ENCODE measurements at regions not wholly inside any gene's neighbourhood (a gene's known extent, or its start where the extent isn't known, plus 50 kb on each side); places are given as distances from the start of the nearest gene placed in this dataset.

DNA sequence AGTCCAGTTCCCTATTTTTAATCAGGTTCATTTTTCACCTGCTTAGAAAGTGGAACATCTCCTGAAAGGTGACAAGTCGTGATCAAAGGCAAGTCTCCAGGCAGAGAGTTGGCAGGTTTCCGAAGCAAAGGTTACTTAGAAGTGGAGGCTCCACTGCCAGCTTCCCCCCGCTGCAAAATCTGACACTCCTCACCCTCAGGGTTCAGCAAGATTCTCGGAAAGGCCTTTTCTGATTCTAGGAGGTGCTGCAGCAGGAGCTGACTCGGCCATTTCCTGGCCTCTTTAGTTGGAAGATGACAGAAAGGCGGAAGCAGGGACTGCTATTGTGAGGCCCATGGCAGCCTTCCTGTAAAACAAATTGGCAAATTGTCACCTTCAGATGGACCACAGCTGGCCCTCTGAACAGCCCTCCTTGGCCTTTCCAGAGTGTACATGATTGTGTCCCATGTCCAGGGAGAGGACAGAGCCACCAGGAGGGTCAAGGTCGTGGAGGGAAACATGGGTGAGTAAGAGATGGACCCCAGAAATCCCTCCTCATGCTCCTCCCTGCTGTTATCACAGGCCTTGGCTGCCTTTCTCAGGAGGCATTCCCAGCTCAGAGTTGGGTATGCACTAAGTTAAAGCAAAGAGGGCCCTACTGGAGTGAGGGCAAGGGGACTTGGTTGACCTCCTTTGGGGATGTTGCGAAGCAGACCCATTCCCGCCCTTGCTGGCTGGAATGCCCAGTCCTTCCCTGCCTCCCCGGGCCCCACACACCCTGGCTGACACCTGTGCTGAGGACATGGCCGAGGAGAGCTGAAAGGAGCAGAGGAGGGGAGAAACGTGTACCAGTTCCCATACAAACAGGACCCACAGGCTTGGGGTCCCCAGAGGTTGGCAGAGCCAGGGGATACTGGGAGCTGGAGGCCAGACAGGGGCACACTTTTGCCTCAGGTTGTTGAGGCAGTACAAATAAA lies 115.5 kb upstream of the IRF2BP2 start (continued):
- TF ChIP-seq, protein P1, sequence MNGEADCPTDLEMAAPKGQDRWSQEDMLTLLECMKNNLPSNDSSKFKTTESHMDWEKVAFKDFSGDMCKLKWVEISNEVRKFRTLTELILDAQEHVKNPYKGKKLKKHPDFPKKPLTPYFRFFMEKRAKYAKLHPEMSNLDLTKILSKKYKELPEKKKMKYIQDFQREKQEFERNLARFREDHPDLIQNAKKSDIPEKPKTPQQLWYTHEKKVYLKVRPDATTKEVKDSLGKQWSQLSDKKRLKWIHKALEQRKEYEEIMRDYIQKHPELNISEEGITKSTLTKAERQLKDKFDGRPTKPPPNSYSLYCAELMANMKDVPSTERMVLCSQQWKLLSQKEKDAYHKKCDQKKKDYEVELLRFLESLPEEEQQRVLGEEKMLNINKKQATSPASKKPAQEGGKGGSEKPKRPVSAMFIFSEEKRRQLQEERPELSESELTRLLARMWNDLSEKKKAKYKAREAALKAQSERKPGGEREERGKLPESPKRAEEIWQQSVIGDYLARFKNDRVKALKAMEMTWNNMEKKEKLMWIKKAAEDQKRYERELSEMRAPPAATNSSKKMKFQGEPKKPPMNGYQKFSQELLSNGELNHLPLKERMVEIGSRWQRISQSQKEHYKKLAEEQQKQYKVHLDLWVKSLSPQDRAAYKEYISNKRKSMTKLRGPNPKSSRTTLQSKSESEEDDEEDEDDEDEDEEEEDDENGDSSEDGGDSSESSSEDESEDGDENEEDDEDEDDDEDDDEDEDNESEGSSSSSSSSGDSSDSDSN (CRISPR knock-in tag; IDR thresholded peaks at IDR 0.05): peak; percentile 8; the same call in 1 of the 2 replicates
- TF ChIP-seq ZNF605 (CRISPR knock-in tag; IDR thresholded peaks at IDR 0.05) (no peak), ZKSCAN1 (IDR thresholded peaks at IDR 0.05; ENCODE audit: low read length) (no peak), RBAK (CRISPR knock-in tag; IDR thresholded peaks at IDR 0.05) (no peak), HHEX (CRISPR knock-in tag; IDR thresholded peaks at IDR 0.05) (no peak), GATAD2A (CRISPR knock-in tag; IDR thresholded peaks at IDR 0.05) (peak; percentile 73), ZNF180 (CRISPR knock-in tag; IDR thresholded peaks at IDR 0.05; ENCODE audit: borderline replicate concordance, low read depth) (no peak), PCBP1 (IDR thresholded peaks at IDR 0.05; ENCODE audit: borderline replicate concordance, low read depth, low read length) (no peak), NONO (IDR thresholded peaks at IDR 0.05) (no peak), NONO (CRISPR knock-in tag; conservative IDR thresholded peaks at IDR 0.05) (peak; percentile 76), ZNF496 (CRISPR knock-in tag; IDR thresholded peaks at IDR 0.05; ENCODE audit: insufficient replicate concordance) (no peak), SRSF1 (optimal IDR thresholded peaks at IDR 0.05; ENCODE audit: low read depth, low read length) (no peak), TRIM24 (CRISPR knock-in tag; IDR thresholded peaks at IDR 0.05) (no peak), KLF12 (CRISPR knock-in tag; IDR thresholded peaks at IDR 0.05; ENCODE audit: borderline replicate concordance) (no peak), ZNF136 (CRISPR knock-in tag; IDR thresholded peaks at IDR 0.05; ENCODE audit: low read depth) (no peak), ZNF10 (CRISPR knock-in tag; IDR thresholded peaks at IDR 0.05; ENCODE audit: borderline replicate concordance, low read depth) (no peak), ZNF101 (CRISPR knock-in tag; IDR thresholded peaks at IDR 0.05; ENCODE audit: borderline replicate concordance, low read depth) (no peak), GLI4 (CRISPR knock-in tag; IDR thresholded peaks at IDR 0.05; ENCODE audit: borderline replicate concordance) (no peak)
- TF ChIP-seq, protein P2, sequence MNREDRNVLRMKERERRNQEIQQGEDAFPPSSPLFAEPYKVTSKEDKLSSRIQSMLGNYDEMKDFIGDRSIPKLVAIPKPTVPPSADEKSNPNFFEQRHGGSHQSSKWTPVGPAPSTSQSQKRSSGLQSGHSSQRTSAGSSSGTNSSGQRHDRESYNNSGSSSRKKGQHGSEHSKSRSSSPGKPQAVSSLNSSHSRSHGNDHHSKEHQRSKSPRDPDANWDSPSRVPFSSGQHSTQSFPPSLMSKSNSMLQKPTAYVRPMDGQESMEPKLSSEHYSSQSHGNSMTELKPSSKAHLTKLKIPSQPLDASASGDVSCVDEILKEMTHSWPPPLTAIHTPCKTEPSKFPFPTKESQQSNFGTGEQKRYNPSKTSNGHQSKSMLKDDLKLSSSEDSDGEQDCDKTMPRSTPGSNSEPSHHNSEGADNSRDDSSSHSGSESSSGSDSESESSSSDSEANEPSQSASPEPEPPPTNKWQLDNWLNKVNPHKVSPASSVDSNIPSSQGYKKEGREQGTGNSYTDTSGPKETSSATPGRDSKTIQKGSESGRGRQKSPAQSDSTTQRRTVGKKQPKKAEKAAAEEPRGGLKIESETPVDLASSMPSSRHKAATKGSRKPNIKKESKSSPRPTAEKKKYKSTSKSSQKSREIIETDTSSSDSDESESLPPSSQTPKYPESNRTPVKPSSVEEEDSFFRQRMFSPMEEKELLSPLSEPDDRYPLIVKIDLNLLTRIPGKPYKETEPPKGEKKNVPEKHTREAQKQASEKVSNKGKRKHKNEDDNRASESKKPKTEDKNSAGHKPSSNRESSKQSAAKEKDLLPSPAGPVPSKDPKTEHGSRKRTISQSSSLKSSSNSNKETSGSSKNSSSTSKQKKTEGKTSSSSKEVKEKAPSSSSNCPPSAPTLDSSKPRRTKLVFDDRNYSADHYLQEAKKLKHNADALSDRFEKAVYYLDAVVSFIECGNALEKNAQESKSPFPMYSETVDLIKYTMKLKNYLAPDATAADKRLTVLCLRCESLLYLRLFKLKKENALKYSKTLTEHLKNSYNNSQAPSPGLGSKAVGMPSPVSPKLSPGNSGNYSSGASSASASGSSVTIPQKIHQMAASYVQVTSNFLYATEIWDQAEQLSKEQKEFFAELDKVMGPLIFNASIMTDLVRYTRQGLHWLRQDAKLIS (CRISPR knock-in tag; IDR thresholded peaks at IDR 0.05): no peak
- TF ChIP-seq, protein P3, sequence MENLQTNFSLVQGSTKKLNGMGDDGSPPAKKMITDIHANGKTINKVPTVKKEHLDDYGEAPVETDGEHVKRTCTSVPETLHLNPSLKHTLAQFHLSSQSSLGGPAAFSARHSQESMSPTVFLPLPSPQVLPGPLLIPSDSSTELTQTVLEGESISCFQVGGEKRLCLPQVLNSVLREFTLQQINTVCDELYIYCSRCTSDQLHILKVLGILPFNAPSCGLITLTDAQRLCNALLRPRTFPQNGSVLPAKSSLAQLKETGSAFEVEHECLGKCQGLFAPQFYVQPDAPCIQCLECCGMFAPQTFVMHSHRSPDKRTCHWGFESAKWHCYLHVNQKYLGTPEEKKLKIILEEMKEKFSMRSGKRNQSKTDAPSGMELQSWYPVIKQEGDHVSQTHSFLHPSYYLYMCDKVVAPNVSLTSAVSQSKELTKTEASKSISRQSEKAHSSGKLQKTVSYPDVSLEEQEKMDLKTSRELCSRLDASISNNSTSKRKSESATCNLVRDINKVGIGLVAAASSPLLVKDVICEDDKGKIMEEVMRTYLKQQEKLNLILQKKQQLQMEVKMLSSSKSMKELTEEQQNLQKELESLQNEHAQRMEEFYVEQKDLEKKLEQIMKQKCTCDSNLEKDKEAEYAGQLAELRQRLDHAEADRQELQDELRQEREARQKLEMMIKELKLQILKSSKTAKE (CRISPR knock-in tag; IDR thresholded peaks at IDR 0.05; ENCODE audit: borderline replicate concordance): peak; percentile 63
